GM19193 (cell line): ENCODE measurements at regions not wholly inside any gene's neighbourhood (a gene's known extent, or its start where the extent isn't known, plus 50 kb on each side); places are given as distances from the start of the nearest gene placed in this dataset.

ENCODE experiments used
- POLR2A ChIP-seq: IDR thresholded peaks from 4 replicates; pipeline ENCODE4 v1.6.1; 2011; ENCODE audit not compliant: insufficient read depth, insufficient read length; ENCODE audit errors: extremely low read depth

GRCh38 chr6:164206807-164207423 lies 792.4 kb downstream of the QKI start:
- TF ChIP-seq POLR2A, result no peak

- no peak for TF ChIP-seq POLR2A
These were observed 785.6 kb downstream of the QKI start for GRCh38 chr6:164200071-164200470.

- TF ChIP-seq POLR2A, result no peak
These were observed 781.4 kb downstream of the QKI start for GRCh38 chr6:164195942-164196281.

GRCh38 chr6:164195278-164195941 lies 780.9 kb downstream of the QKI start:
- no peak for TF ChIP-seq POLR2A

- TF ChIP-seq POLR2A, result no peak
These were observed 774.3 kb downstream of the QKI start for GRCh38 chr6:164188861-164189260.

GRCh38 chr6:164185471-164185871 lies 771.0 kb downstream of the QKI start:
- no peak for TF ChIP-seq POLR2A

- no peak for TF ChIP-seq POLR2A
These were observed 769.9 kb downstream of the QKI start for GRCh38 chr6:164184410-164184809.

- TF ChIP-seq POLR2A, result no peak
These were observed 769.1 kb downstream of the QKI start for GRCh38 chr6:164183556-164184123.

GRCh38 chr6:164178679-164179332 lies 764.3 kb downstream of the QKI start:
- no peak for TF ChIP-seq POLR2A

GRCh38 chr6:164169355-164169754 lies 754.8 kb downstream of the QKI start:
- TF ChIP-seq POLR2A, result no peak

- TF ChIP-seq POLR2A, result no peak
These were observed 754.1 kb downstream of the QKI start for GRCh38 chr6:164168595-164168994.

- no peak for TF ChIP-seq POLR2A
These were observed 753.4 kb downstream of the QKI start for GRCh38 chr6:164167873-164168405.

GRCh38 chr6:164166996-164167395 lies 752.5 kb downstream of the QKI start:
- no peak for TF ChIP-seq POLR2A

GRCh38 chr6:164166515-164166914 lies 752.0 kb downstream of the QKI start:
- no peak for TF ChIP-seq POLR2A

- TF ChIP-seq POLR2A, result no peak
These were observed 750.4 kb downstream of the QKI start for GRCh38 chr6:164164876-164165275.
